ENCODE measurements at regions not wholly inside any gene's neighbourhood (a gene's known extent, or its start where the extent isn't known, plus 50 kb on each side); places are given as distances from the start of the nearest gene placed in this dataset.
"Not testable (repeated sequence)": the region's sequence is repeated elsewhere in the genome, so short reads cannot be mapped to it uniquely, and the experiment has no call there.

DNA sequence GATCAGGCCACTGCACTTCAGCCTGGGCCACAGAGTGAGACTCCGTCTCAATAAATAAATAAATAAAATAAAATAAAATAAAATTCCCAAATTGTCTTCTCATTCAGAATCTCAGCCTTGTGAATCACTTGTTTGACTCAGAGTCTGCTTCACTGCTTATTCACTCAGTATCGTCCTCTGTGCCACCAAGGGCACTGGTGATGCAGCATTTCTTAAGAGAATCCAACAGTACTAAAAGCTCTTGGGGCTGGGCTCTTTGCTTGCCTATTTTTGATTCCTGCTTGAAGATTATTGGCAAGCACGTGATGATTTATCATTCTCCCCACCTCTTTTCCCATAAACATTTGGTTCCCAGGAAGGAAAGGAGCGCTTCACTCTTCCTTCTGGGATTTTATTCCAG, 54.8 kb upstream of the HMGB1 start:
- Histone ChIP-seq H2BK5ac (ENCODE audit: low read length) (no peak overlapping the region), H3K27me3 (ENCODE audit: insufficient read depth, low read length, poor library complexity) (no peaks in the 10 kb centered on the region), H3K4me2 (ENCODE audit: low read length) (no peak overlapping the region), H3K9ac (ENCODE audit: low read length) (no peak overlapping the region), H2BK15ac (replicated peaks; ENCODE audit: low read depth) (no peak overlapping the region), H4K5ac (ENCODE audit: low read length) (no peak overlapping the region), H3K79me2 (ENCODE audit: control insufficient read depth, insufficient read depth, low read length) (no peaks in the 10 kb centered on the region), H2AK5ac (ENCODE audit: low read length) (no peak overlapping the region), H3K56ac (ENCODE audit: low read length) (no peak overlapping the region), H3K36me3 (ENCODE audit: control insufficient read depth, insufficient read depth, low read length) (no peaks in the 10 kb centered on the region), H3K23ac (ENCODE audit: low read length) (no peak overlapping the region), H3K18ac (ENCODE audit: low read length) (no peak overlapping the region), H3K4me1 (ENCODE audit: control insufficient read depth, low read depth, low read length) (no peaks in the 10 kb centered on the region), H2BK120ac (ENCODE audit: low read depth, low read length) (no peak overlapping the region), H3K79me1 (ENCODE audit: low read length) (no peaks in the 10 kb centered on the region), H3K4me3 (ENCODE audit: low read length) (no peak overlapping the region), H4K8ac (ENCODE audit: low read depth, low read length) (no peak overlapping the region), H3K27ac (ENCODE audit: low read depth, low read length) (no peak overlapping the region), H3K4ac (ENCODE audit: low read depth, low read length) (no peak overlapping the region)
- WGBS (ENCODE audit: extremely low coverage, insufficient coverage, low lambda C conversion rate), result no CpG with 5 or more reads among the region's 4 CpGs
- no peak for DNase-seq

DNA sequence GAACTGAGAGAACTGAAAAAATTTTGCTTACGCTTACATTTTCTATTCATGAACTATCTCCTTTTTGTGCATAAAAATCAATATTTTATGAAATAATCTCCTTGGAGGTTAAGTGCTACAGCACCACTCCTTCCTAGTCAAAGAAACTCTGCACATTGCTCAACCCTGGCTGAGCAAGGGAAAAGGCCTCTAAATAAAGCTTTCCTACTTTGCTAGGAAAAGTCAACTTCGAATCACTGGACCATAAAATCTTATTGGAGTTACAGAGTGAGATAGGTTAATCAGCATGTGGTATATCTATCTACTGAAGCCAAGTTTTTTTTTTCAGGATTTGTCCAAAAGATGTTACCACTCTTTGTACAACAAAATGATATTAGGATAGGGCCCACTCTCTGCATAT, 57.5 kb upstream of the HMGB1 start:
- Histone ChIP-seq H3K4ac (ENCODE audit: low read depth, low read length) (no peak overlapping the region), H3K79me2 (ENCODE audit: control insufficient read depth, insufficient read depth, low read length) (no peaks in the 10 kb centered on the region), H3K27ac (ENCODE audit: low read depth, low read length) (no peak overlapping the region), H4K5ac (ENCODE audit: low read length) (no peak overlapping the region), H2BK15ac (replicated peaks; ENCODE audit: low read depth) (no peak overlapping the region), H4K8ac (ENCODE audit: low read depth, low read length) (no peak overlapping the region), H3K9ac (ENCODE audit: low read length) (no peak overlapping the region), H2AK5ac (ENCODE audit: low read length) (no peak overlapping the region), H3K79me1 (ENCODE audit: low read length) (no peaks in the 10 kb centered on the region), H3K4me1 (ENCODE audit: control insufficient read depth, low read depth, low read length) (no peaks in the 10 kb centered on the region), H3K23ac (ENCODE audit: low read length) (no peak overlapping the region), H3K27me3 (ENCODE audit: insufficient read depth, low read length, poor library complexity) (no peaks in the 10 kb centered on the region), H3K36me3 (ENCODE audit: control insufficient read depth, insufficient read depth, low read length) (no peaks in the 10 kb centered on the region), H3K56ac (ENCODE audit: low read length) (no peak overlapping the region), H3K18ac (ENCODE audit: low read length) (no peak overlapping the region), H2BK120ac (ENCODE audit: low read depth, low read length) (no peak overlapping the region), H2BK5ac (ENCODE audit: low read length) (no peak overlapping the region), H3K4me2 (ENCODE audit: low read length) (no peak overlapping the region), H3K4me3 (ENCODE audit: low read length) (no peak overlapping the region)
- WGBS (ENCODE audit: extremely low coverage, insufficient coverage, low lambda C conversion rate), result no CpG with 5 or more reads among the region's 2 CpGs
- no peak for DNase-seq

DNA sequence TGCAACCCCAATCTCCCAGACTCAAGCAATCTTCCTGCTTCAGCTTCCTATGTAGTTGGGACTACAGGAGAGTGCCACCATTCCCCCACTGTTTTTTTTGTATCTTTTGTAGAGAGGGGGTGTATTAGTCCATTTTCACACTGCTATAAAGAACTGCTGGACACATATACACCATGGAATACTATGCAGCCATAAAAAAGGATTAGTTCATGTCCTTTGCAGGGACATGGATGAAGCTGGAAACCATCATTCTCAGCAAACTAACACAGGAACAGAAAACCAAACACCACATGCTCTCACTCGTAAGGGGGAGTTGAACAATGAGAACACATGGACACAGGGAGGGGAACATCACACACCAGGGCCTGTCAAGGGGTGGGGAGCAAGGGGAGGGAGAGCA, 58.1 kb upstream of the HMGB1 start:
- no CpG with 5 or more reads among the region's 1 CpG for WGBS (ENCODE audit: extremely low coverage, insufficient coverage, low lambda C conversion rate)
- H3K9ac ChIP-seq (ENCODE audit: low read length); H3K36me3 ChIP-seq (ENCODE audit: control insufficient read depth, insufficient read depth, low read length); DNase-seq; H2BK15ac ChIP-seq (replicated peaks; ENCODE audit: low read depth); H3K27me3 ChIP-seq (ENCODE audit: insufficient read depth, low read length, poor library complexity); H3K4me2 ChIP-seq (ENCODE audit: low read length); H3K79me1 ChIP-seq (ENCODE audit: low read length); H2AK5ac ChIP-seq (ENCODE audit: low read length); H4K5ac ChIP-seq (ENCODE audit: low read length); H3K56ac ChIP-seq (ENCODE audit: low read length); H3K79me2 ChIP-seq (ENCODE audit: control insufficient read depth, insufficient read depth, low read length); H3K23ac ChIP-seq (ENCODE audit: low read length); H3K18ac ChIP-seq (ENCODE audit: low read length); H3K4ac ChIP-seq (ENCODE audit: low read depth, low read length); H3K4me1 ChIP-seq (ENCODE audit: control insufficient read depth, low read depth, low read length); H4K8ac ChIP-seq (ENCODE audit: low read depth, low read length); H3K4me3 ChIP-seq (ENCODE audit: low read length); H3K27ac ChIP-seq (ENCODE audit: low read depth, low read length); H2BK5ac ChIP-seq (ENCODE audit: low read length); H2BK120ac ChIP-seq (ENCODE audit: low read depth, low read length): not testable (repeated sequence)

DNA sequence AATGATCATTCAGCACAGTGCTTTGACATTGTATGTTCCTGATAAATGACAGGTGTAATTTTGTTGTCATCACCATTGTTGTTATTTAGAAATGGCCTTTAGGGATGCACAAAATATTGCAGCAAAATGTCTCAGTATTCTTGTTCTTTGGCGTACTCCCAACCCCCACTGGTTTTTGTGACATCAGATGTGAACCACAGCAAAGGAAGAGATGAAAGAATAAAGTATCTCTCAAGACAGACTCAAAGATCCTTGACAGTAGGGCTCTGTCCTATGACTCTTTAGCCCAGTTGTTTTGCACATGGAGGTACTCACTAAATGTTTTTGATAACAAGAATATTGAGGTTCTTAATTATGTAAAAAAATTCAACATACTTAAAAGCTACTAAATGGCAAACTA, 59.5 kb upstream of the HMGB1 start:
- not testable (repeated sequence) for H3K27me3 ChIP-seq (ENCODE audit: insufficient read depth, low read length, poor library complexity); H3K23ac ChIP-seq (ENCODE audit: low read length); DNase-seq; H2BK120ac ChIP-seq (ENCODE audit: low read depth, low read length); H3K27ac ChIP-seq (ENCODE audit: low read depth, low read length); H3K9ac ChIP-seq (ENCODE audit: low read length); H3K4me1 ChIP-seq (ENCODE audit: control insufficient read depth, low read depth, low read length); H2BK15ac ChIP-seq (replicated peaks; ENCODE audit: low read depth); H3K4me2 ChIP-seq (ENCODE audit: low read length); H2AK5ac ChIP-seq (ENCODE audit: low read length); H3K79me1 ChIP-seq (ENCODE audit: low read length); H2BK5ac ChIP-seq (ENCODE audit: low read length); H4K5ac ChIP-seq (ENCODE audit: low read length); H3K56ac ChIP-seq (ENCODE audit: low read length); H3K79me2 ChIP-seq (ENCODE audit: control insufficient read depth, insufficient read depth, low read length); H3K36me3 ChIP-seq (ENCODE audit: control insufficient read depth, insufficient read depth, low read length); H3K4me3 ChIP-seq (ENCODE audit: low read length); H4K8ac ChIP-seq (ENCODE audit: low read depth, low read length); H3K4ac ChIP-seq (ENCODE audit: low read depth, low read length); H3K18ac ChIP-seq (ENCODE audit: low read length)
- no CpG with 5 or more reads among the region's 1 CpG for WGBS (ENCODE audit: extremely low coverage, insufficient coverage, low lambda C conversion rate)

DNA sequence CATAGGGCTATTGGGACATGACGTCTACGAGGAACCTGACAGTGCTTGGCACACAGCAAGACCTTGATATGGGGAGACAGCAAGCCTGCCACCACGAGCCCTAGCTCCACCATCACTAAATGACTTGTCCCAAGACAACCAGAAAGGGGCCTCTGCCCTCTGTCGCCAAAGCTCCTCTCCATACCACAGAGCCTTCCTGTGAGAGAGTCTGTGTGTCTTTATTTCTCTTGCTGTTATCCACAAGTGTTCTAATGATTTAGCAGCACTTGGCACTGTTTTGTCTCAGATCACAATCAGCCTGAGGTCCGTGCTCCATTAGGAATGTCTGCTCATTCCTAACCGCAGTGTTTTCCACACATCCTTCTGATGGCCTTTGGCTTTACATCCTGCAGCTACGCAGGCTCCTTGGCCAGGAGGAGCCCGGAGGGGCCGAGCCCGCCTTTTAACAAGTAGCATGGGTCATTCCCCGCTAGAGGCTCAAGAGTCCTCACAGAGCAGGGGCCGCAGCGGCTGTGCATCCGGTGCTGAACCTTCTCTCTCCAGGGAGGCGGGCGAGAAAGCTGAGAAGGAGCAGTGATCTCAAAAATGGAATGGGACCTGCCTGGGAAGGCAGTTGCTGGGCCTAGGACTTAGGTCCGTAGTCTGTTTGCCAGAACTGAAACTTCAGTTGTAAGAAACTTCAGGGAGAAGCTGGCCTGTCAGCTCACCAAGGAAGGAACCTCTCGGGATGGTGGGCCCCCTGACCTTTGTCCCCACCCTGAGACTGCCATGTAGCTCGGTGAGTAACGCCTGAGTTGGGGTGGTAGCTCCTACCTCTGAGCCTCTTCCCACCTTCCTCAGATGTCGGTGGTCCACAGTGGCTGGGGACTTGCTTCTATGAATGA, 61.1 kb upstream of the HMGB1 start:
- Histone ChIP-seq H3K4ac (ENCODE audit: low read depth, low read length) (no peak overlapping the region), H3K9ac (ENCODE audit: low read length) (no peak overlapping the region), H2AK5ac (ENCODE audit: low read length) (no peak overlapping the region), H4K8ac (ENCODE audit: low read depth, low read length) (no peak overlapping the region), H3K36me3 (ENCODE audit: control insufficient read depth, insufficient read depth, low read length) (no peaks in the 10 kb centered on the region), H3K23ac (ENCODE audit: low read length) (no peak overlapping the region), H3K18ac (ENCODE audit: low read length) (no peak overlapping the region), H3K27ac (ENCODE audit: low read depth, low read length) (no peak overlapping the region), H2BK120ac (ENCODE audit: low read depth, low read length) (no peak overlapping the region), H3K56ac (ENCODE audit: low read length) (no peak overlapping the region), H3K4me3 (ENCODE audit: low read length) (no peak overlapping the region), H2BK15ac (replicated peaks; ENCODE audit: low read depth) (no peak overlapping the region), H3K27me3 (ENCODE audit: insufficient read depth, low read length, poor library complexity) (no peaks in the 10 kb centered on the region), H2BK5ac (ENCODE audit: low read length) (no peak overlapping the region), H3K79me2 (ENCODE audit: control insufficient read depth, insufficient read depth, low read length) (no peaks in the 10 kb centered on the region), H3K79me1 (ENCODE audit: low read length) (no peaks in the 10 kb centered on the region), H4K5ac (ENCODE audit: low read length) (no peak overlapping the region), H3K4me2 (ENCODE audit: low read length) (no peak overlapping the region), H3K4me1 (ENCODE audit: control insufficient read depth, low read depth, low read length) (no peaks in the 10 kb centered on the region)
- WGBS (ENCODE audit: extremely low coverage, insufficient coverage, low lambda C conversion rate), result no CpG with 5 or more reads among the region's 21 CpGs
- DNase-seq, result peak; percentile 16
